Right renal pelvis (tissue), 4 donors: ENCODE measurements at regions not wholly inside any gene's neighbourhood (a gene's known extent, or its start where the extent isn't known, plus 50 kb on each side); places are given as distances from the start of the nearest gene placed in this dataset.
"Not testable (repeated sequence)": the region's sequence is repeated elsewhere in the genome, so short reads cannot be mapped to it uniquely, and the experiment has no call there.

ENCODE experiments used
- DNase-seq, 4 donors: peaks; one replicate each; pipeline ENCODE4 v3.0.0-alpha.2; 2013; ENCODE audit warnings: low read depth in 4 of 4, low spot score in 3 of 4, missing footprints in 1 of 4

GRCh38 chr12:75694534-75695268, 183.3 kb upstream of the KRR1 start:
- no peak for DNase-seq

DNA sequence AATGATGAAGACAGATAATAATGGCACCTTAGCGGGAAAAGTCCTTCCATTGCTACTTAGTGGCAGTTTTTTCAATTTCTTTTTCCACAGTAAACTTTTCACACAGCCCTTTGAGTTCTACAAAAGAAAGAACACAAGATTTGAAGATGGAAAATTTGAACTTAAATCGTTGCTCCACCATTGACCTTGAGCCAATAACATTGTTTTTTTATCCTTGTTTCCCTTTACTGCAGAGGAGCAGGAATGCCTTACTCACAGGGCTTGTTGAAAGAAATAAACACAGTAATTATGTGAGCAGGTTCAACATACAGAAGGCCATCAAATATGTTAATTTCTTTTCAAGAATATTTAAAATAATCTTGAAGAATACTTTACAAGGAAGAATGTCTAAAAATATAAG, 181.5 kb upstream of the KRR1 start:
- DNase-seq, result no peak

GRCh38 chr12:75690296-75690955, 179.0 kb upstream of the KRR1 start:
- no peak for DNase-seq

- not testable (repeated sequence) for DNase-seq
Measured at GRCh38 chr12:75686233-75686632, 174.8 kb upstream of the KRR1 start.

GRCh38 chr12:75685617-75686225, 174.3 kb upstream of the KRR1 start:
- no peak for DNase-seq

DNA sequence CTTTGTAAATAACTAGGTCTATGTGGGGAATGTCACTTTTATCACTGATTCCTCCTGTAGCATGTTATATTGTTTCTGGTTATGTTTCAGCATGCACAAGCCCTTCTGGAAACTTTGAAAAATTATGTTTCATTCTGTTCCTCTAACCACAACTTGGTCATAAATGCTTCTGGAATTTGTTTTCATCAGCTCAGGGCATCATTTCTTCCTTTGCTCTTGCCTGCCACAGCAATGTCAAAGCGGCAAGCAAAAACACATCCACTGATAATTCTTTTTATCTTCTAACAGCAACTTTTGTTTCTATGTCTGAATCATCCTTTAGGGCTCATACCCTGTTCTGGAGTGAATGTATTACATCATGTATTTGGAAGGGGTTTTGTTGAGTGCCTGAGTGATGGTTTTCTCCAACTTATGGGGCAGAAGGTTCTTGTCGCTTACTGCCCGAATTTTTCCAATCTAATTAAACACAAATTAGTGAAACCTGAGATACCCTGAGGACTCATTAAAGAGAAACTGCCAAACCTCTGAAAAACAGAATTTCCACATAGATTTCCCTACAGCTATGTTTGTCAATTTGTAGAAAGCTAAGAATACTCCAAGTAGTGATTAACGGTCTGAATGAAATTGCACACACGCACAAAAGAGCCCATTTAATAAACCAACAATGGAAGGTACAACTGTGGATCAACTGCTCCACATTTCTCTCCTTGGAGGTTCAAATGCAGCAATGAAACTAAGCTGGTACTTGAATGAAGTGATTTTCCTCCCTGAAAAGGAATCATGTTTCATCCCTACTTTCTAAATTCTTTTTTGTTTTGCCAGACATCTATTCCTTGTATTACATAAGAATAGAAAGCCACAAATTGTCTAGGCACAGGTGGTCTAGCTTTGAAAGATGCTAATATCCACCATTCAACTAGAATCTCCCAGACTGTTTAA, 173.5 kb upstream of the KRR1 start:
- DNase-seq, result no peak

DNA sequence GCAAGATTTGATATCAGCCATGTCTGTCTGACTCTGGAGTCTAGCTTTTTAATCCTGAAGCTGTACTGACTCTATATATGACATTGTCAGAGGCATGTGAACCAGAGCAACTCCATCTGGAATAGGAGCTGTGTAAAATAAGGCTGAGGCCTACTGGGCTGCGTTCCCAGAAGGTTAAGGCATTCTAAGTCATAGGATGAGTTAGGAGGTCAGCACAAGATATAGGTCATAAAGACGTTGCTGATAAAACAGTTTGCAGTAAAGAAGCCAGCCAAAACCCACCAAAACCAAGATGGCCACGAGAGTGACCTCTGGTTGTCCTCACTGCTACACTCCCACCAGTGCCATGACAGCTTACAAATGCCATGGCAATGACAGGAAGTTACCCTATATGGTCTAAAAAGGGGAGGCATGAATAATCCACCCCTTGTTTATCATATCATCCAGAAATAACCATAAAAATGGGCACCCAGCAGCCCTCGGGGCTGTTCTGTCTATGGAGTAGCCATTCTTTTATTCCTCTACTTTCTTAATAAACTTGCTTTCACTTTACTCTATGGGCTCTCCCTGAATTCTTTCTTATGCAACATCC, 172.7 kb upstream of the KRR1 start:
- DNase-seq, result not testable (repeated sequence)

GRCh38 chr12:75683220-75683619, 171.8 kb upstream of the KRR1 start:
- no peak for DNase-seq

- DNase-seq, result no peak
Measured at GRCh38 chr12:75677522-75677921, 166.1 kb upstream of the KRR1 start.

- no peak for DNase-seq
Measured at GRCh38 chr12:75674393-75674792, 163.0 kb upstream of the KRR1 start.

DNA sequence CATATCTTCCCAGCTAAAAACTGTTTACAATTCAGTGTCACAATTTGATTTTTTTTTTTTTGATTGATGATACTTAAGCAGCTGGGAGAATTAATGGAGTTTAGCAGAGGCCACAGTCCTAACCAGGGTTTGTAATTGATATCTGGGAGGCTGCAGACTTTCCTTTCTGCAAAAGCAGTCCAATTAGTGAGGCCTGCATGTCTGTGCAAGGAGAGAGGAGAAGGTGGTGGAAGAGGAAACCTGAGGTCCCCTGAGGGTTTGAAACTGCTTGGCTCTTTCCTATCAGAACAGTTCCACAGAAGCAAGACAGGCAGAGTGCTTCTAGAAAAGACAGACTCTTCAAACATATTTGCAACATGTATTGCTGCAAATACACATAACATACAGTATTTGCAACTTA, 160.8 kb upstream of the KRR1 start:
- no peak for DNase-seq

GRCh38 chr12:75670216-75670615, 158.8 kb upstream of the KRR1 start:
- DNase-seq, result no peak

DNA sequence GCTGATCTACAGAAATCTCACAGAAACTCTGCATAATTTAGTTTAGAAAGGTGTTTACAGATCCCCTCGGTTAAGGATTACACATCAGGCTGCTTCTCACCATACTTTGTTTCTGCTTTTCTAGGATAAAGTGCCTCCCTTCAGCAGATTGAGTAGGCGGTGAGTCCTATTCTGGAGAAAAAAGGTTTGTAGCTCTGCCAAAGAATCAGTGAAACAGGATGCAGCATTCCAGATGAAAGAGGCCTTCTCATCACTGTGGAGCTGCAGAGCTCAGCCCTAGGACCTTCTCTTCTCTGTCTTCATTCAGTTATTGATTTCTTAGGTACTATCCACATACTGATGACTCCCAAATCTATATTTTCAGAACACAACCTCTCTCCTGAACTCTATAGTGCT, 155.5 kb upstream of the KRR1 start:
- no peak for DNase-seq

DNA sequence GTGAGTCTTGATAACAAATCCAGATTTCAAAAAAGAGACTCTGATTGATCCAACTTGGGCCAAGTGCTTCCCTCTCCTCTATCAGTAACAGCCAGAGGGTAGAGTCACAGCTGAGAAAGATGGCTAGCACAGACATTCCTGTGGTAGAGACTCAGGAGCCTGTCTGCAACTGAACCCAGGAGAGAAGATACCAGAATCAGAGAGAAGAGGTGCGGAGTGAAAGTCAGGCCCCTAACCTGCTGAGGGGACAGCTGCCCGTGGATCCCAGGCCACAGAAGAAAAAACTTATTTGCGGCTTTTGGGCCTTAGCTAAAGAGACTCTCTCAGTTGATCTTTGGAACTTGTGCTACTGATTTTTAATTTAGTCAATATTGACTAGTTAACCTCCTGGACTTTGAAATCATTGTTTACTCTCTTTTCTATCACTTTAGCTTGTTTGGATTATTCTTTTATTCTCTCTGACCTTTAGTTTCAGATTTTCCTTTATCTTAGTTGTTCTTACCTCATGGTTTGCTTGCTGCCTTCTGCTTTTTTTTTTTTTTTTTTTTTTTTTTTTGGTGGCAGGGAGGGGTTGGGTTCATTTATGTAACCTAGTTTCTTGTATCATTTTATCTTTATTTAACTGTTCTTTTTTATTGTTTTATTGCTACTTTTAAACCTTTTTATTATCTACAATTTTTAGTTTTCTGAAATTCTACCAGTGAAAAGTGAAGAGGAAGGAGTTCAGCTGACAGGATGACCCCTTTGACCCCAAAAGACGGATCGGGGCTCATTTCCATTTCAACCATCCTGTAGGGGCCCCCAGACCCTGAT, 154.9 kb upstream of the KRR1 start:
- DNase-seq, result no peak

DNA sequence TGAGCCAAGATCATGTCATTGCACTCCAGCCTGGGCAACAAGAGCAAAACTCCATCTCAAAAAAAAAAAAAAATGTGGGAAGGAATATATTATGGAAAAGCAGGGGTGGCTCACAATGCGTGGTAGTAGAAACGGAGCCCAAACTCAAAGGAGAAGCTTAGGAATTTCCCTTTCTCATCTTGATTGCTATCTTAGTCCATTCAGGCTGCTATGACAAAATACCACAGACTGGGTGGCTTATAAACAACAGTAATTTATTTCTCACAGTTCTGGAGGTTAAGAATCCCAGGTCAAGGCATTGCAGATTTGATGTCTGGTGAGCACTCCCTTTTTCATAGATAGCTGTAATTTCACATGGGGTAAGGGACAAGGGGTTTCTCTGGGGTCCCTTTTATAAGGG, 153.8 kb upstream of the KRR1 start:
- DNase-seq, result no peak

DNA sequence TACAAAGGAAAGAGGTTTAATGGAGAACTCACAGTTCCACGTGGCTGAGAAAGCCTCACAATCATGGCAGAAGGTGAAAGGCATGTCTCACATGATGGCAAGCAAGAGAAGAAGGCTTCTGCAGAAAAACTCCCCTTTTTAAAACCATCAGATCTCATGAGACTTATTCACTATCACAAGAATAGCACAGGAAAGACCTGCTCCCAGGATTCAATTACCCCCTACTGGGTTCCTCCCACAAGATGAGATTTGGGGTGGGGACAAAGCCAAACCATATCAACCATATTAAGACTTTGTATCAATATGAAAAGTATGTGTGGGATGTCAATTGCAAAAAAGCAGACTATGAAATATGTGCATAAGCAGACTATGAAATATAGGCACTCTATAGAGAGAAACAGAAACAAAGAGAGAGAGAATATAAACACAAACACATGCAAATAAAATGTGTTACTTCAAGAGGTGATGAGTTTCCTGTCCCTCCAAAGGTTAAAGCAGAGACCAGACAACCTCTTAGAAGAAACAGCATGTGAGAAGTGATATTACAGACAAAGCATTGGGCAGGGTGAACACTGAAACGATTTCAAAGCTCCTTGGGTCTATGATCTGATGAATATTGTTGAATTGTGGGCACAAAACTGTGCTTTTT, 151.2 kb upstream of the KRR1 start:
- no peak for DNase-seq

DNA sequence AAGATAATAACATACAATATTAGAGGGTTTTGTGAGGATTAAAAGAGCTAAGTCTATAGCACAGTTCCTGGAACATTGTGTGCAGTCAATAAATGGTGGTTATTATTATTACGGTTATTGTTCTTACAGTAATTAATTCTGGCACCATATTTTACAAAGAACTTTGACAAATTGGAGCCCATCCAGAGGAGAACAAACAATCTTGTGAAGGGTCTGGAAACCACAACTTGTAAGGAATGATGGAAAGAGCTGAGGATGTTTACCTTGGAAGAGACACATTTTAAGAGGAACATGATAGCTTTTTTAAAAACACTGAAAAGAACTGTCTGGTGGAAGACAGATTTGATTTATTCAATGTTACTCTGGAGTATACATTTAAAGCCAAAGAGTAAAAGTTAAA, 150.5 kb upstream of the KRR1 start:
- DNase-seq, result no peak

- no peak for DNase-seq
Measured at GRCh38 chr12:75660805-75661404, 149.5 kb upstream of the KRR1 start.

GRCh38 chr12:75660107-75660530, 148.7 kb upstream of the KRR1 start:
- DNase-seq, result no peak
